ENCODE measurements at regions not wholly inside any gene's neighbourhood (a gene's known extent, or its start where the extent isn't known, plus 50 kb on each side); places are given as distances from the start of the nearest gene placed in this dataset.
"Not testable (repeated sequence)": the region's sequence is repeated elsewhere in the genome, so short reads cannot be mapped to it uniquely, and the experiment has no call there.

- H3K36me3 Mint-ChIP-seq (ENCODE audit: low read depth); CTCF ChIA-PET; DNase-seq; H3K27ac Mint-ChIP-seq; H3K4me3 Mint-ChIP-seq; H3K9me3 Mint-ChIP-seq; POLR2A ChIA-PET; H3K4me1 Mint-ChIP-seq: not testable (repeated sequence)
- peaks cover 11% of the 10 kb centered on the region for H3K27me3 Mint-ChIP-seq
These were observed 129.5 kb upstream of the HMX1 start for GRCh38 chr4:9001153-9001552.

GRCh38 chr4:9000505-9001001 is 128.9 kb upstream of the HMX1 start:
- CTCF ChIA-PET; H3K4me3 Mint-ChIP-seq; H3K36me3 Mint-ChIP-seq (ENCODE audit: low read depth); H3K27ac Mint-ChIP-seq; POLR2A ChIA-PET; H3K4me1 Mint-ChIP-seq; H3K9me3 Mint-ChIP-seq: not testable (repeated sequence)
- peaks cover 11% of the 10 kb centered on the region for H3K27me3 Mint-ChIP-seq
- peak; percentile 44 for DNase-seq

- H3K27me3 Mint-ChIP-seq; H3K36me3 Mint-ChIP-seq (ENCODE audit: low read depth); H3K9me3 Mint-ChIP-seq; POLR2A ChIA-PET; H3K4me1 Mint-ChIP-seq; DNase-seq; H3K4me3 Mint-ChIP-seq; H3K27ac Mint-ChIP-seq: not testable (repeated sequence)
- CTCF ChIA-PET = interaction anchor here (0.5 kb wide), 1 partner anchor 58 kb away, joined by 4 read pairs; no protein-coding TSS in a partner anchor
These were observed 121.3 kb upstream of the HMX1 start for GRCh38 chr4:8992981-8993380.

- H3K27ac Mint-ChIP-seq; CTCF ChIA-PET; H3K9me3 Mint-ChIP-seq; H3K4me3 Mint-ChIP-seq; H3K27me3 Mint-ChIP-seq; POLR2A ChIA-PET; DNase-seq; H3K36me3 Mint-ChIP-seq (ENCODE audit: low read depth); H3K4me1 Mint-ChIP-seq: not testable (repeated sequence)
These were observed 119.8 kb upstream of the HMX1 start for GRCh38 chr4:8991449-8991848.

- H3K27ac Mint-ChIP-seq; DNase-seq; H3K4me3 Mint-ChIP-seq; POLR2A ChIA-PET; H3K9me3 Mint-ChIP-seq; H3K4me1 Mint-ChIP-seq; H3K36me3 Mint-ChIP-seq (ENCODE audit: low read depth); CTCF ChIA-PET; H3K27me3 Mint-ChIP-seq: not testable (repeated sequence)
These were observed 118.7 kb upstream of the HMX1 start for GRCh38 chr4:8990341-8990740.

GRCh38 chr4:8985786-8986185 is 114.1 kb upstream of the HMX1 start:
- CTCF ChIA-PET; H3K4me3 Mint-ChIP-seq; H3K4me1 Mint-ChIP-seq; H3K27ac Mint-ChIP-seq; DNase-seq; H3K36me3 Mint-ChIP-seq (ENCODE audit: low read depth); H3K9me3 Mint-ChIP-seq; H3K27me3 Mint-ChIP-seq; POLR2A ChIA-PET: not testable (repeated sequence)

GRCh38 chr4:8984641-8985040 is 113.0 kb upstream of the HMX1 start:
- H3K9me3 Mint-ChIP-seq; H3K4me3 Mint-ChIP-seq; DNase-seq; H3K27me3 Mint-ChIP-seq; H3K36me3 Mint-ChIP-seq (ENCODE audit: low read depth); POLR2A ChIA-PET; CTCF ChIA-PET; H3K27ac Mint-ChIP-seq; H3K4me1 Mint-ChIP-seq: not testable (repeated sequence)

GRCh38 chr4:8983921-8984320 is 112.3 kb upstream of the HMX1 start:
- H3K27me3 Mint-ChIP-seq; H3K27ac Mint-ChIP-seq; DNase-seq; POLR2A ChIA-PET; H3K9me3 Mint-ChIP-seq; H3K36me3 Mint-ChIP-seq (ENCODE audit: low read depth); H3K4me1 Mint-ChIP-seq; H3K4me3 Mint-ChIP-seq; CTCF ChIA-PET: not testable (repeated sequence)

GRCh38 chr4:8976466-8977128 is 105.0 kb upstream of the HMX1 start:
- CTCF ChIA-PET; POLR2A ChIA-PET; H3K4me1 Mint-ChIP-seq; H3K9me3 Mint-ChIP-seq; H3K4me3 Mint-ChIP-seq; H3K27ac Mint-ChIP-seq; DNase-seq; H3K36me3 Mint-ChIP-seq (ENCODE audit: low read depth); H3K27me3 Mint-ChIP-seq: not testable (repeated sequence)

GRCh38 chr4:8972635-8973034 is 101.0 kb upstream of the HMX1 start:
- H3K9me3 Mint-ChIP-seq; DNase-seq; H3K36me3 Mint-ChIP-seq (ENCODE audit: low read depth); H3K27ac Mint-ChIP-seq; H3K4me1 Mint-ChIP-seq; H3K4me3 Mint-ChIP-seq; H3K27me3 Mint-ChIP-seq; CTCF ChIA-PET; POLR2A ChIA-PET: not testable (repeated sequence)

- H3K27me3 Mint-ChIP-seq = peaks cover 14% of the 10 kb centered on the region
- H3K4me3 Mint-ChIP-seq; POLR2A ChIA-PET; CTCF ChIA-PET; DNase-seq; H3K9me3 Mint-ChIP-seq; H3K27ac Mint-ChIP-seq; H3K4me1 Mint-ChIP-seq; H3K36me3 Mint-ChIP-seq (ENCODE audit: low read depth): not testable (repeated sequence)
These were observed 94.3 kb upstream of the HMX1 start for GRCh38 chr4:8965896-8966295.

- H3K27me3 Mint-ChIP-seq = peaks cover 14% of the 10 kb centered on the region
- H3K4me3 Mint-ChIP-seq; H3K9me3 Mint-ChIP-seq; POLR2A ChIA-PET; H3K4me1 Mint-ChIP-seq; CTCF ChIA-PET; H3K27ac Mint-ChIP-seq; DNase-seq; H3K36me3 Mint-ChIP-seq (ENCODE audit: low read depth): not testable (repeated sequence)
These were observed 92.7 kb upstream of the HMX1 start for GRCh38 chr4:8964201-8964788.

GRCh38 chr4:8963533-8963932 is 91.9 kb upstream of the HMX1 start:
- peaks cover 14% of the 10 kb centered on the region for H3K27me3 Mint-ChIP-seq
- CTCF ChIA-PET = interaction anchor here (0.6 kb wide), 1 partner anchor 12 kb away, joined by 3 read pairs; no protein-coding TSS in a partner anchor
- not testable (repeated sequence) for H3K4me3 Mint-ChIP-seq

GRCh38 chr4:8961343-8961742 is 89.7 kb upstream of the HMX1 start:
- H3K4me3 Mint-ChIP-seq; CTCF ChIA-PET; H3K27ac Mint-ChIP-seq; H3K9me3 Mint-ChIP-seq; H3K4me1 Mint-ChIP-seq; POLR2A ChIA-PET; H3K36me3 Mint-ChIP-seq (ENCODE audit: low read depth): not testable (repeated sequence)
- H3K27me3 Mint-ChIP-seq = peaks cover 14% of the 10 kb centered on the region
- peak; percentile 57 for DNase-seq

More at GRCh38 chr4:8963533-8963932, 91.9 kb upstream of the HMX1 start:
- POLR2A ChIA-PET; DNase-seq; H3K9me3 Mint-ChIP-seq; H3K36me3 Mint-ChIP-seq (ENCODE audit: low read depth); H3K4me1 Mint-ChIP-seq; H3K27ac Mint-ChIP-seq: not testable (repeated sequence)

Measured in activated CD4-positive, alpha-beta T cell treated with anti-CD3 and anti-CD28 coated beads, Interleukin-2, amount 10 ng/mL, durations not matched to agents 7 days and 5 days (primary cell).